ENCODE measurements at regions not wholly inside any gene's neighbourhood (a gene's known extent, or its start where the extent isn't known, plus 50 kb on each side); places are given as distances from the start of the nearest gene placed in this dataset.

GRCh38 chr4:128639541-128640270 is 169.8 kb upstream of the JADE1 start:
- no peak for TF ChIP-seq CTCF (IDR thresholded peaks at IDR 0.05)
- H3K9me3 Mint-ChIP-seq: no peaks in the 10 kb centered on the region
- no peaks in the 10 kb centered on the region for H3K36me3 Mint-ChIP-seq (ENCODE audit: low read depth)
- H3K4me3 Mint-ChIP-seq: no peak overlapping the region
- DNase-seq: no peak
- no peak overlapping the region for H3K27ac Mint-ChIP-seq
- H3K4me1 Mint-ChIP-seq: peaks cover 16% of the 10 kb centered on the region
- peaks cover 4% of the 10 kb centered on the region for H3K27me3 Mint-ChIP-seq (ENCODE audit: low read depth, poor library complexity)

DNA sequence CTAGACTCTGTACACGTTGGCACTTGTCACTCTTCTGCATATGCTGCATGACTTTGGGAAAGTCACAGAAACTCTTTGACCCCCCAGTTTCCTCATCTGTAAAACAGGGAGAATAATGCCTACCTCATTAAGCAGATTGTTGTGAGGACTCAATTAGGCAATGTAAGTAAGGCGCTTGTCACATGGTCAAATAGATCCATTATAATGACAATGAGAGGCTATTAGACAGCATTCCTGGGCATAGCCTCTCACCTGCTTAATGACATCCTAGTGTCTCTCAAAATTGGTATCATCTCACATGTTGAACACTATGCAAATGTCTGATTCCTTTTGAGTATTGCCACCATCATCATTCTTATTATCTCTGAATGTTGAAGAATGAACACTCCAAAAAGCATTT is 172.6 kb upstream of the JADE1 start:
- no peak for DNase-seq
- H3K27me3 Mint-ChIP-seq (ENCODE audit: low read depth, poor library complexity): peaks cover 4% of the 10 kb centered on the region
- H3K4me3 Mint-ChIP-seq: no peak overlapping the region
- H3K36me3 Mint-ChIP-seq (ENCODE audit: low read depth): no peaks in the 10 kb centered on the region
- H3K27ac Mint-ChIP-seq: no peak overlapping the region
- peaks cover 16% of the 10 kb centered on the region for H3K4me1 Mint-ChIP-seq
- no peak for TF ChIP-seq CTCF (IDR thresholded peaks at IDR 0.05)
- no peaks in the 10 kb centered on the region for H3K9me3 Mint-ChIP-seq

DNA sequence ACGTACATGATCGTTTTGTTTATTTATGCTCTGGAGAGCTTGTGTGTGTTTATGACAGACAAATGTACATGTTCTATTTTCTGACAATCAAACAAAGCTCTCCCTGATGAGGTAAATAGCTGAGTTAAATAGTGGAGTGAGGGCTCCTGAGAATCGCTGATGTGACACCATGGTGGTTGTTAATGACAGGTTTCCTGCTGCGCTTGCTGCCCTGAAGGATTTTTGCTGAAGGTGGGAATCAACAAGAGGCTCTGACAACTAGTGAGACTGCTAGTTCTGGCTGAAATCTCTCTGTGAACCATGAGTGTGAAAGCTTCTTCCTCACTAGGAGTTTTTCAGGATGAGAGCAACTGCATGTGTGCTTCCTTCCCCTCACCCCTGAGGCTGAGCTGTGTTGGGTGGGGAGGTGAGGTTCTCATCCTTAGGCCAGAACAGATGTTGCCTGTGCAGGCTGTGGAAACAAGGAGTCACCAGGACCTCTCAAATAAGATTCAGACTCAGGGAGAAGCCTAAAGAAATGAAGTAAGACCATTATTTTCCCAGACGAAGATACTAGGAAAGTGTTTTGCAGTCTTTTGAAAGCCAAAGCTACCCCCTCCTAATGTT is 173.4 kb upstream of the JADE1 start:
- Mint-ChIP-seq H3K36me3 (ENCODE audit: low read depth) (no peaks in the 10 kb centered on the region), H3K4me3 (no peak overlapping the region), H3K4me1 (peaks cover 16% of the 10 kb centered on the region), H3K9me3 (no peaks in the 10 kb centered on the region), H3K27ac (peak overlapping the region; percentile 26), H3K27me3 (ENCODE audit: low read depth, poor library complexity) (peaks cover 4% of the 10 kb centered on the region)
- no peak for DNase-seq
- no peak for TF ChIP-seq CTCF (IDR thresholded peaks at IDR 0.05)

DNA sequence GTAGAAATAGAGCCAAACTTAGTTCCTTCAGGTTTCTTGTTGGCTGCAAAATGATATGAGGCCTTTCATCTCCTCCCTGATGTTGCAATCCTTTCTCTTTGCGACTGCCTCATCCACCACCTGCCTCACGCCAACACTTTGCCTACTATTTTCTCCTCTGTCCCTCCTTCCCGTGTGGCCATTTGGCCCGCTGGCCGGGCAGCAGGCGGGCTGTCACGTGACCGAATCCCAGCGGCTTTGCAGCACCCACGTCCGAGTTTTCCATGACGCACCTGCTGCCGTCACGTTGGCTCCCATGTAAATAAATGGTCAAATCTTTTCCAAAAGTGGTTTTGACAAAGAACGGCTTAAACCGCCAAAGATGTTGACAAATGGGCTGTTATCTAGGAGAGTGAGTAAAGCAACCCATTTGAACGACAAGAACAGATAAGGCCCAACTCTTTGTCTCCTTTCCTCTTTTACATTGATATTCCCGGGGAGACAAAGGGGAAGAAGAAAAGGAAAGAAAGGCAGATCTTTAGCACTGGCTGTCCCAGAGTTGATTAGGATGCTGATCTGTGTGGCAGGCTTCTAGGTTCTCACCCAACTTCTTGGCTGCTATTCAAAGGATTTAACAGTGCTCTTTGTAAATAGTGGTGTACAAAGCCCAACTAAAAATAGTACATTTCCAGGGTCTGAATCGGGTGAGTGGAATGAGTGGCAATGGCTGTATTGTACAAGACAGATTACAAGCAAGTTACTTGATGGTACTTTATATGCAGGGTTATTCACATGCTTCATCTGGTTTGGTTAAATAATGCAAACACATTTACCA is 174.2 kb upstream of the JADE1 start:
- Mint-ChIP-seq H3K27ac (no peak overlapping the region), H3K27me3 (ENCODE audit: low read depth, poor library complexity) (peaks cover 4% of the 10 kb centered on the region), H3K36me3 (ENCODE audit: low read depth) (no peaks in the 10 kb centered on the region), H3K9me3 (no peaks in the 10 kb centered on the region), H3K4me3 (no peak overlapping the region), H3K4me1 (peaks cover 16% of the 10 kb centered on the region)
- no peak for TF ChIP-seq CTCF (IDR thresholded peaks at IDR 0.05)
- no peak for DNase-seq

- DNase-seq: no peak
- H3K36me3 Mint-ChIP-seq (ENCODE audit: low read depth): no peaks in the 10 kb centered on the region
- H3K27ac Mint-ChIP-seq: no peak overlapping the region
- H3K4me1 Mint-ChIP-seq: peaks cover 10% of the 10 kb centered on the region
- no peaks in the 10 kb centered on the region for H3K27me3 Mint-ChIP-seq (ENCODE audit: low read depth, poor library complexity)
- TF ChIP-seq CTCF (IDR thresholded peaks at IDR 0.05): no peak
- no peak overlapping the region for H3K4me3 Mint-ChIP-seq
- no peaks in the 10 kb centered on the region for H3K9me3 Mint-ChIP-seq
Measured at GRCh38 chr4:128633067-128633466, 176.4 kb upstream of the JADE1 start.

Data from nephron progenitor cell (in vitro differentiated cells).